ENCODE measurements at regions not wholly inside any gene's neighbourhood (a gene's known extent, or its start where the extent isn't known, plus 50 kb on each side); places are given as distances from the start of the nearest gene placed in this dataset.

- Mint-ChIP-seq H3K36me3 (peaks cover 4% of the 10 kb centered on the region), H3K4me1 (peaks cover 23% of the 10 kb centered on the region), H3K9me3 (peaks cover 15% of the 10 kb centered on the region), H3K27ac (no peak overlapping the region), H3K4me3 (no peak overlapping the region), H3K27me3 (ENCODE audit: low read depth) (no peaks in the 10 kb centered on the region)
- no peak for TF ChIP-seq CTCF (IDR thresholded peaks at IDR 0.05; ENCODE audit: unreplicated experiment)
- no peak for DNase-seq (ENCODE audit: low spot score in 2 of 2, unreplicated experiment in 2 of 2)
Observed at GRCh38 chr2:212770240-212770639, 231.6 kb upstream of the ERBB4 start.

- Mint-ChIP-seq H3K9me3 (peaks cover 15% of the 10 kb centered on the region), H3K4me1 (peaks cover 14% of the 10 kb centered on the region), H3K36me3 (peaks cover 4% of the 10 kb centered on the region), H3K27me3 (ENCODE audit: low read depth) (no peaks in the 10 kb centered on the region), H3K4me3 (no peak overlapping the region), H3K27ac (peak overlapping the region; percentile 18)
- no peak for TF ChIP-seq CTCF (IDR thresholded peaks at IDR 0.05; ENCODE audit: unreplicated experiment)
- DNase-seq (ENCODE audit: low spot score in 2 of 2, unreplicated experiment in 2 of 2): no peak
Observed at GRCh38 chr2:212766921-212767320, 228.3 kb upstream of the ERBB4 start.

- Mint-ChIP-seq H3K36me3 (peaks cover 23% of the 10 kb centered on the region), H3K4me1 (no peaks in the 10 kb centered on the region), H3K27me3 (ENCODE audit: low read depth) (no peaks in the 10 kb centered on the region), H3K9me3 (peaks cover 48% of the 10 kb centered on the region), H3K4me3 (no peak overlapping the region), H3K27ac (no peak overlapping the region)
- no peak for DNase-seq (ENCODE audit: low spot score in 2 of 2, unreplicated experiment in 2 of 2)
- TF ChIP-seq CTCF (IDR thresholded peaks at IDR 0.05; ENCODE audit: unreplicated experiment): no peak
Observed at GRCh38 chr2:212752730-212753351, 214.2 kb upstream of the ERBB4 start.

GRCh38 chr2:212745359-212745758 lies 206.8 kb upstream of the ERBB4 start:
- DNase-seq (ENCODE audit: low spot score in 2 of 2, unreplicated experiment in 2 of 2): no peak
- Mint-ChIP-seq H3K36me3 (no peaks in the 10 kb centered on the region), H3K4me3 (no peak overlapping the region), H3K27me3 (ENCODE audit: low read depth) (no peaks in the 10 kb centered on the region), H3K4me1 (no peaks in the 10 kb centered on the region), H3K27ac (no peak overlapping the region), H3K9me3 (peaks cover under 1% of the 10 kb centered on the region)
- TF ChIP-seq CTCF (IDR thresholded peaks at IDR 0.05; ENCODE audit: unreplicated experiment): no peak

GRCh38 chr2:212737392-212738172 lies 199.0 kb upstream of the ERBB4 start:
- Mint-ChIP-seq H3K4me1 (peaks cover 2% of the 10 kb centered on the region), H3K27ac (no peak overlapping the region), H3K4me3 (no peak overlapping the region), H3K27me3 (ENCODE audit: low read depth) (no peaks in the 10 kb centered on the region), H3K9me3 (no peaks in the 10 kb centered on the region), H3K36me3 (no peaks in the 10 kb centered on the region)
- TF ChIP-seq CTCF (IDR thresholded peaks at IDR 0.05; ENCODE audit: unreplicated experiment): no peak
- no peak for DNase-seq (ENCODE audit: low spot score in 2 of 2, unreplicated experiment in 2 of 2)
